ENCODE measurements at regions not wholly inside any gene's neighbourhood (a gene's known extent, or its start where the extent isn't known, plus 50 kb on each side); places are given as distances from the start of the nearest gene placed in this dataset.

DNA sequence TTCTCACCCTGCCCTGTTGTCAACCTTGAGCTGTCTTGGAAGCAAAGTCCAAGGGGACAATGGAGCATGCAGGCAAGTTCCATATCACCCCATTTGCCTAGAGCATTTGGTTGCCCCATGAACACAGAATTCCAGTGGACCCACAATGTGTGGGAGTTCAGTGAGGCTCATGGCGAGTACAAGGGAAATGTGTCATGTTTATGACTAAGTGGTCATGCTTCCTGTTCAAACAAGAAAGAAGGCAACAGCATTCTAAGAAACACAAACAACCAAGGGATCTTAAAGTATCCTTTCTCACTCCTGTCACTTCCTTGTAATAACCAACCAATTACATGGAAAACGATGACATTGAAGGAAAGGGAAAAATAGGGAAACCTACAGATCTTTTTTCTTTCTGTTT is 513.0 kb downstream of the INHBA start:
- intact Hi-C loops (cut with micrococcal nuclease): no loop called here
- Mint-ChIP-seq H3K4me3 (no peak overlapping the region), H3K36me3 (no peaks in the 10 kb centered on the region), H3K27ac (no peak overlapping the region), H3K27me3 (ENCODE audit: low read depth in 3 of 3) (peaks cover 0 to 1% (median 0%) of the 10 kb centered on the region in 3 donors), H3K4me1 (no peaks in the 10 kb centered on the region), H3K9me3 (peaks cover 0 to 7% (median 4%) of the 10 kb centered on the region in 7 donors)
- DNase-seq: no peak
- no peak overlapping the region for H3K9ac ChIP-seq (ENCODE audit: insufficient read depth, low read length, poor library complexity, severe bottlenecking)
- no peaks in the 10 kb centered on the region for H3K4me1 ChIP-seq (ENCODE audit: control insufficient read depth in 1 of 2, insufficient read depth in 2 of 2, low read length in 2 of 2)
- H3K4me2 ChIP-seq (replicated peaks; ENCODE audit: extremely low read depth, low read length, poor library complexity, severe bottlenecking): no peak overlapping the region
- no peaks in the 10 kb centered on the region for H3K27me3 ChIP-seq (ENCODE audit: control insufficient read depth in 2 of 2, insufficient read depth in 2 of 2, low read length in 2 of 2)
- no peak overlapping the region for H2AFZ ChIP-seq (ENCODE audit: insufficient read depth, low read depth, low read length, poor library complexity, severe bottlenecking)
- no peaks in the 10 kb centered on the region for H3K9me3 ChIP-seq (replicated peaks in 1 of 2; ENCODE audit: control insufficient read depth in 1 of 2, insufficient read depth in 1 of 2, low read length in 2 of 2)
- no peak overlapping the region for H3K4me3 ChIP-seq (replicated peaks in 1 of 3; ENCODE audit: low read depth in 2 of 3, low read length in 3 of 3)
- no peaks in the 10 kb centered on the region for H4K20me1 ChIP-seq (ENCODE audit: insufficient read depth, low read length)
- H3K79me2 ChIP-seq (ENCODE audit: insufficient read depth, low read length): no peaks in the 10 kb centered on the region
- TF ChIP-seq CTCF (IDR thresholded peaks at IDR 0.05): no peak
- no peak overlapping the region for H3K27ac ChIP-seq (ENCODE audit: low read depth in 1 of 2, low read length in 2 of 2)
- no CpG with 5 or more reads among the region's 2 CpGs for WGBS (ENCODE audit: insufficient coverage)
- H3K36me3 ChIP-seq (replicated peaks in 1 of 2; ENCODE audit: control insufficient read depth in 1 of 2, insufficient read depth in 2 of 2, low read length in 2 of 2): no peaks in the 10 kb centered on the region

DNA sequence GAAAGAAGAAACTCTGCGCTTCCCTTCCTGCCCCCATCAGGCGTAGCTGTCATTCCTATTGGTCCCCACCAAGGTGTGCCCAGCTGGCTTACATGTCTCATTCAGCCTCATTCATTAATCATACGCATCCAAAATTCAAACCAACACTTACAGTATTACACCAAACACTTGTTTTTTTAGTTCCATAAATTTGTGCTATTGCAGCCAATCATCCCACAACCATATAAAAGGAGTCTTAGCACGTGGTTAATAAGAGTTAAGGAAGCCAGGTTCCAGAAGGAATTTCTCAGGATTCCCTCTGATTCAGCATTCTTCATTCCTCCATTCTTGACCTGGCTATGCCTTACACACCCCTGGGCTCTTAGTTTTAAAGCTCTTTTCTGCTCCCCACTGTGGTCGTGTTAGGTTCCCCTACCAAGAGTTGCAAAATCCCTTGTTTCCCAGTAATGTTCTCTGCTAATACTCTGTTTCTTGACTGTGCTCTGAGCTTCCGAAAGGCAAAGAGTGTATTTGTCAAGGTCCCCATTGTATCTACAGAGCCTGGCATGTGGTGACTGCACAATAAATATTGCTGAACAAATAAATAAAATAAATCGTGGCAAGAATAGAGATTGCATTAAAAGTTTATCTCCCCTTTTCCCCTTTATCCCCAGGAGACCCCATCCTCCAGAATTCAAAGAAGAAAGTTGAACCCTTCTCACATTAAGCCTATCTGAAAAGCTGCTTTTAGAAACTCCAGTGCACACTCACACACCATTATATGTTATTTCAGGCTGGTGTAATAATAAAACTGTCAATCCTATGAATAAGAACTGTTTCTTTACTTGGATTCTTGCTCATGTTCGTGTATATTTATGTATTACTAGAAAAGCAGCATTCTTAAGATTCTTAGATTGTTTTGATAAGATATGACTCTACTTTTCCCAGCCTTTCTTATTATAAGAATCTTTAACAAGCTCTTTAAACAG is 514.4 kb downstream of the INHBA start:
- no peak for DNase-seq
- H3K9me3 ChIP-seq (replicated peaks in 1 of 2; ENCODE audit: control insufficient read depth in 1 of 2, insufficient read depth in 1 of 2, low read length in 2 of 2): no peaks in the 10 kb centered on the region
- H3K4me2 ChIP-seq (replicated peaks; ENCODE audit: extremely low read depth, low read length, poor library complexity, severe bottlenecking): no peak overlapping the region
- no peaks in the 10 kb centered on the region for H3K36me3 ChIP-seq (replicated peaks in 1 of 2; ENCODE audit: control insufficient read depth in 1 of 2, insufficient read depth in 2 of 2, low read length in 2 of 2)
- H3K9ac ChIP-seq (ENCODE audit: insufficient read depth, low read length, poor library complexity, severe bottlenecking): no peak overlapping the region
- no peaks in the 10 kb centered on the region for H3K79me2 ChIP-seq (ENCODE audit: insufficient read depth, low read length)
- no peaks in the 10 kb centered on the region for H3K27me3 ChIP-seq (ENCODE audit: control insufficient read depth in 2 of 2, insufficient read depth in 2 of 2, low read length in 2 of 2)
- H2AFZ ChIP-seq (ENCODE audit: insufficient read depth, low read depth, low read length, poor library complexity, severe bottlenecking): no peak overlapping the region
- no peak overlapping the region for H3K27ac Mint-ChIP-seq
- H3K4me3 Mint-ChIP-seq: no peak overlapping the region
- peaks cover 0 to 1% (median 0%) of the 10 kb centered on the region in 3 donors for H3K27me3 Mint-ChIP-seq (ENCODE audit: low read depth in 3 of 3)
- H4K20me1 ChIP-seq (ENCODE audit: insufficient read depth, low read length): no peaks in the 10 kb centered on the region
- no peaks in the 10 kb centered on the region for H3K4me1 Mint-ChIP-seq
- 72% methylated on average over 3 of the region's 8 CpGs for WGBS (ENCODE audit: insufficient coverage)
- no peaks in the 10 kb centered on the region for H3K36me3 Mint-ChIP-seq
- no peaks in the 10 kb centered on the region for H3K4me1 ChIP-seq (ENCODE audit: control insufficient read depth in 1 of 2, insufficient read depth in 2 of 2, low read length in 2 of 2)
- H3K4me3 ChIP-seq (replicated peaks in 1 of 3; ENCODE audit: low read depth in 2 of 3, low read length in 3 of 3): no peak overlapping the region
- intact Hi-C loops (cut with micrococcal nuclease): no loop called here
- TF ChIP-seq CTCF (IDR thresholded peaks at IDR 0.05): no peak
- H3K9me3 Mint-ChIP-seq: peaks cover 2 to 5% (median 4%) of the 10 kb centered on the region in 7 donors
- H3K27ac ChIP-seq (ENCODE audit: low read depth in 1 of 2, low read length in 2 of 2): no peak overlapping the region

Data from CD14-positive monocyte (primary cell).